Omental fat pad (tissue), 3 donors: ENCODE measurements at regions not wholly inside any gene's neighbourhood (a gene's known extent, or its start where the extent isn't known, plus 50 kb on each side); places are given as distances from the start of the nearest gene placed in this dataset.

Experiments
- ATAC-seq: fragments of 150-250 bp; one replicate; pipeline ENCODE4 v1.9.1; 2016; ENCODE audit warnings: mild to moderate bottlenecking, moderate library complexity; ENCODE audit not compliant: low FRiP score
- DNase-seq: peaks from one replicate; pipeline ENCODE4 v3.0.0-alpha.2; 2019; ENCODE audit warnings: low spot score
- TF ChIP-seq, protein P1 (sequence below), 3 donors: fragments of 450-650 bp; IDR thresholded peaks; one replicate each; pipeline ENCODE4 v1.5.1; 2016 to 2017; ENCODE audit warnings: antibody characterized with exemption in 3 of 3, mild to moderate bottlenecking in 3 of 3, moderate library complexity in 2 of 3

DNA sequence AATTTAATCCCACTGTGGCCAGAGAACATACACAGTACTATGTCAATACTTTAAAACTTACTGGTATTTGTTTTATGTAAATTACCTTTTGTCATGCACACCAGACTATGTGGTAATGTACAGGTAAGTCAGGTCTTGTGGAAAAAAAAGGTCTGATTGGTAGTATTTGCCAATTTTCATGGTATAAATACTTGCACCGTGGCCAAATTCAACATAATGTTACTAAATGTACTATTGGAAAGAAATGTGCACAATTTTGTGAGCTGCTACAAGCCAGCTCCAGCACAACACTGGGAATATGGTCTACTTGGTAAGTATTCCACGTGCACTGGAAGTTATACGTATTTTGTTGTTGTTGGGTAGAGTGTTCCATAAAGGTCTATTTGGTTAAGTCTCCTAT is 392.5 kb downstream of the RPS24 start:
- ATAC-seq, result no peak
- TF ChIP-seq, protein P1, sequence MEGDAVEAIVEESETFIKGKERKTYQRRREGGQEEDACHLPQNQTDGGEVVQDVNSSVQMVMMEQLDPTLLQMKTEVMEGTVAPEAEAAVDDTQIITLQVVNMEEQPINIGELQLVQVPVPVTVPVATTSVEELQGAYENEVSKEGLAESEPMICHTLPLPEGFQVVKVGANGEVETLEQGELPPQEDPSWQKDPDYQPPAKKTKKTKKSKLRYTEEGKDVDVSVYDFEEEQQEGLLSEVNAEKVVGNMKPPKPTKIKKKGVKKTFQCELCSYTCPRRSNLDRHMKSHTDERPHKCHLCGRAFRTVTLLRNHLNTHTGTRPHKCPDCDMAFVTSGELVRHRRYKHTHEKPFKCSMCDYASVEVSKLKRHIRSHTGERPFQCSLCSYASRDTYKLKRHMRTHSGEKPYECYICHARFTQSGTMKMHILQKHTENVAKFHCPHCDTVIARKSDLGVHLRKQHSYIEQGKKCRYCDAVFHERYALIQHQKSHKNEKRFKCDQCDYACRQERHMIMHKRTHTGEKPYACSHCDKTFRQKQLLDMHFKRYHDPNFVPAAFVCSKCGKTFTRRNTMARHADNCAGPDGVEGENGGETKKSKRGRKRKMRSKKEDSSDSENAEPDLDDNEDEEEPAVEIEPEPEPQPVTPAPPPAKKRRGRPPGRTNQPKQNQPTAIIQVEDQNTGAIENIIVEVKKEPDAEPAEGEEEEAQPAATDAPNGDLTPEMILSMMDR (IDR thresholded peaks at IDR 0.05), result no peak
- no peak for DNase-seq

DNA sequence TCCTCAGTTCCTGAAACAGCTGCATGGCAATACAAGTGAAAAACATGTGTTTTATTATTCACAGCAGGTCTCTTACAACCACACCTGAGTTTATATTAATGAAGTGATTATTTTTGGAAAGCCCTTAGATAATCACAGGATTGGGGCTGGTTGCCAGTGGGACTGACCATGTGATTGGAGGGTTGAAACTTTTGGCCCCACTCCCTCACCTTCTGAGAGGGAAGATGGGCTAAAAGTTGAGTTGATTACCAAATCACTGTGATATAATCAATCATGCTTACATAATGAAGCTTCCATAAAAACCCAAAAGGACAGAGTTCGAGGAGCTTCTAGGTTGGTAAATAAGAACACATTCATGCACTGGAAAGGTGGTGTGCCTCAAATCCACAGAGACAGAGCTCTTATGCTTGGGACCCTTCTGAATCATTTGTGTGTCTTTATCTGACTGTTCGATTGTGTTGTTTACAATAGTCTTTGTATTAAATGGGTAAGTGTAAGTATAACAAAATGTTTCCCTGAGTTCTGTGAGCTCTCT is 393.9 kb downstream of the RPS24 start:
- no peak for ATAC-seq
- DNase-seq, result no peak
- TF ChIP-seq, protein P1 (IDR thresholded peaks at IDR 0.05), result no peak

DNA sequence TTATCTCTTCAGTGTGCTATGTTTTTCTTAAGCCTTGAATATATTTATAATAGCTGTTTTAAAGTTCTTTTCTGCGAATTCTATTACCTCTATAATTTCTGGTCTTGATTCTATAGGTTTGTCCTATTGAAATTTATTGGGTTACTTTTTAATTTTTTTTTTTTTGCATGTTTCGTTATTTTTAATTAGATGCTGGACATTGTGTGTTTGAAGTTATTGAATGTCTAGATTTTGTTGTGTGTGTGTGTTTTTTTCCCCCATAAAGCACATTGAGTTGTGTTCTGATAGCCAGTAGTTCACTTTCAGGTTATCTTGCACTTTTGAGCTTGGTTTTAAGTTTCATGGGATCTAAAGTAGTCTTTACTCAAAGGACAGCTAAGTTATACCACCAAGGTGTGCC is 394.9 kb downstream of the RPS24 start:
- TF ChIP-seq, protein P1 (IDR thresholded peaks at IDR 0.05), result no peak
- DNase-seq (no peak), ATAC-seq (no peak)

DNA sequence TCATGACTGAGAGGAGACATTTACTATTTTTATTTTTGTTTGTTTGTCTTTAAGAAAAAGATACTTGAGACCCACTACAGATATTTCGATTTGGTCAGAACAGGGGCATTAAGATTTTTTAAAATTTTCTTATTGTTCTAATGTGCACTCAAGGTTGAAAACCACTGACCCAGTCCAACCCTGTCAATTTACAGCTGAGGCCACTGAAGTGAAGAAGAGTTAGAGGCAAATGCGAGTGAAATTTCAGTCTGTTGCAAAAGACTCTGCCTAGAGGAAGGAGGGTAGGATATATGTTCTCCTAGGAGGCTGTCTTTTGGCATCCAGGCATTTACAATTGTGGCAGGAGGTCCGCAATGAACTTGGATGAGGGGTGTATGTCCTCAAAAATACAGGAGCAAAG is 396.3 kb downstream of the RPS24 start:
- ATAC-seq, result no peak

DNA sequence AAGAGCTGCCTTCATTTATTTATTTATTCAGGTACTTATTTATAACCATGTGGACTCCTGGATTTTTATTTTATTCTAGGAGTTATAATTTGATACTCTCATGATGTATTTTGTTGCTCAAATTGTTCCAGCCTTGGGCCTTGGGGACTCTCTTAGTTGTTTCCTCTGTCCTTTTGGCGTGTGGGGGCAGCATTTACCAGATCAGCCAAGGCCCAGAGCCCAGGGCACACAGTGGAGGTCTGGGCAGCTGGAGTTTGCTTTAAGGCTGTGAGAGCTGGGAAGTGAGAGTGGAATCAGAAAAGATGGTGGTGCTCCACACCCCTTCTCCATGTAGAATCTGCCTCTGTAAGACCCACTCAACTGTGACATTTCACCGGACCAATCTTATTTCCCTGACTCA is 398.9 kb downstream of the RPS24 start:
- TF ChIP-seq, protein P1 (IDR thresholded peaks at IDR 0.05), result no peak
- DNase-seq (no peak), ATAC-seq (no peak)

More for the DNA sequence above, 396.3 kb downstream of the RPS24 start:
- no peak for DNase-seq
- TF ChIP-seq, protein P1 (IDR thresholded peaks at IDR 0.05), result no peak

DNA sequence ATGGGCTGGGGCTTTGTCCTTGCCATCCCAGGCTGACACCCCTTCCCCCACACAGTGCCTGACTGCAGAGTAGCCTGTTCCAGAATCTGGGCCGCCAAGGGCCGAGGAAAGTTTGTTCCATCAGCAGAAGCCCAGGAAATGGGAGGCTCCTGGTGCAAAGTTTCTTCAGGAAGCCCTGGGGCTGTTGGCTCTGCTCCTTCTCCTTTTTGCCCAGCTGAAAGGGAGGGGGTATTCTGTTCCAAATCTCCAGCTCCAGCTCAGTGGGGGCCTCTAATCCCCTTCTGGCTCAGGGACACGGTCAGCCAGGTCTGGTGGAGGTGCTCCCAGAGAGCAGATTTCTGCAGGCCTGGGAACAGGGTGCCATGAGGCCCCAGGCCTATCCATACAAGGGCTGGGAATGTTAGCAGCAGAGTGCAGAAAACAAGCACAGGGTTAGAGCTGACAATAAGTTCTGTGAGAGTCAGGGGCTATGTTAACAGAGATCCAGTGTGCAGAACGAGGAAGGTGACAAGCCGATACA is 399.5 kb downstream of the RPS24 start:
- DNase-seq, result no peak
- TF ChIP-seq, protein P1 (IDR thresholded peaks at IDR 0.05), result no peak
- no peak for ATAC-seq

DNA sequence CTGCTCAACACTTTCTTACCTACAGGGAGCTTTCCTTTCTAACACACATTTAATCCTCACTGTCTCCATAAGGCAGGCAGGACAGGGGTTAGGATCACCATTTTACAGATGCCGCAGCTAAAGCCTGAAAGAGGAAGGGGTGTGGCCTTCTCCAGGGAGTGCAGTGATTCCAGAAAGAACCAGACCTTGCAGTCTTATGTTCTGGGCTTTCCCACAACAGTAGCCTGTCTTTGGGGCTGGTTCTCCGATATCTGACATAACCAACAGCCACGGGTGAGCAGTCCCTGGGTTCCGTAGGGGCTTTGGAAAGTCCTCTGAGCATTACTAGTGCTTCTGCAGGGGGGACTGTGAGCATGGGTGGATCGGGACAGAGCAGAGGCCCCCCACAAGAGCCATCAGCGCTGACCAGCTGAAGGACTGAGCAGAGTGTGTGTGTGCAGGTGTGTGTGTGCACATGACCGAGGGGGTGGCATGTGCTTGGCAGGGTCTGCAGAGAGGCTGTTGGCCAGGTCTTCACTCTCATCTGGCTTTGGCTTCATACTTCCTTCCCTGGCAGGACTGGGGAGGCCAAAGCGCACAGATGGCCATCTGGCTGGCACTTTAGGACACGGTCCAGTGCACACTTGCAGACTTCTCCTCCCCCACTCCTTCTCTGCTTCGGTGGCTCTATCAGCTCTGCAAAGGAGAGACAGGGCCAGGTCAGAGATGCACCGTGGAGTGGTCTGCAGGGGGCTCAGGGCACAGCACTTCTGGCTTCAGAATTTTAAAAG is 400.3 kb downstream of the RPS24 start:
- TF ChIP-seq, protein P1 (IDR thresholded peaks at IDR 0.05), result no peak
- ATAC-seq (no peak), DNase-seq (no peak)
